ENCODE measurements at regions not wholly inside any gene's neighbourhood (a gene's known extent, or its start where the extent isn't known, plus 50 kb on each side); places are given as distances from the start of the nearest gene placed in this dataset.

DNA sequence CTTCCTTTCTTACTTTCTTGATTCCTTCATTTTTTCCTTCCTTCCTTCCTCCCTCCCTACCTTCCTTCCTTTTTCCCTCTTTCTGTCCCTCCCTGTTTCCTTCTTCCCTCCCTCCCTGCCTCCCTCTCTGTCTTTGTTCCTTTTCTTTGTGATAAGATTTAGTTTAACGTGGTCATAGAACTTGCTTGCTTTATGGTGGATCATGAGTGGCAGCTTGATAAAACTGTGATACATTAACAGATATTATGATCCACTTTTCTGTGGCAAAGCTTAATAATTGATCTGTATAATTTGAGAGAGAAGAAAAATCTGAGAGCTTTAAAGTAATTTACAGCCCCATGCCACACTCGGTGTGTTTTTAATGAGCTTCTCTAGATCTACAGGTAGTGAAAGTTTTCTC is 280.5 kb downstream of the RNF144B start:
- TF ChIP-seq ZNF274 (IDR thresholded peaks at IDR 0.05; ENCODE audit: low read depth, low read length) = no peak
- TF ChIP-seq SUZ12 (IDR thresholded peaks at IDR 0.05; ENCODE audit: extremely low read depth, insufficient read depth, insufficient read length) = no peak

Measured in NT2/D1 (cell line).